WERI-Rb-1 (cell line): ENCODE measurements at regions not wholly inside any gene's neighbourhood (a gene's known extent, or its start where the extent isn't known, plus 50 kb on each side); places are given as distances from the start of the nearest gene placed in this dataset.

Experiments
- DNase-seq: peaks from one replicate; pipeline ENCODE4 v3.0.0-alpha.2; 2020
- H3K27ac ChIP-seq: fragments of 250-450 bp; sonication (Bioruptor Pico); 2 replicates; pipeline ENCODE4 v1.5.1; 2020; ENCODE audit warnings: mild to moderate bottlenecking, moderate library complexity
- H3K27me3 ChIP-seq: fragments of 250-450 bp; sonication (Bioruptor Pico); 2 replicates; pipeline ENCODE4 v1.5.1; 2021; ENCODE audit warnings: mild to moderate bottlenecking, low read depth, moderate library complexity; ENCODE audit not compliant: insufficient read depth, severe bottlenecking
- H3K36me3 ChIP-seq: fragments of 250-450 bp; sonication (Bioruptor Pico); 2 replicates; pipeline ENCODE4 v1.5.1; 2020; ENCODE audit warnings: mild to moderate bottlenecking, moderate library complexity
- H3K4me3 ChIP-seq: 2 replicates; pipeline ENCODE4 v1.5.1; 2011; ENCODE audit warnings: low read depth, mild to moderate bottlenecking, control low read depth, low read length
- H3K9me3 ChIP-seq: fragments of 250-450 bp; sonication (Bioruptor Pico); 2 replicates; pipeline ENCODE4 v1.5.1; 2021; ENCODE audit warnings: mild to moderate bottlenecking, moderate library complexity; ENCODE audit not compliant: severe bottlenecking
- TF ChIP-seq, protein P1 (sequence below): IDR thresholded peaks from 2 replicates; pipeline ENCODE4 v1.5.1; 2011; ENCODE audit warnings: low read depth, mild to moderate bottlenecking, control low read depth, inconsistent platforms, low read length

DNA sequence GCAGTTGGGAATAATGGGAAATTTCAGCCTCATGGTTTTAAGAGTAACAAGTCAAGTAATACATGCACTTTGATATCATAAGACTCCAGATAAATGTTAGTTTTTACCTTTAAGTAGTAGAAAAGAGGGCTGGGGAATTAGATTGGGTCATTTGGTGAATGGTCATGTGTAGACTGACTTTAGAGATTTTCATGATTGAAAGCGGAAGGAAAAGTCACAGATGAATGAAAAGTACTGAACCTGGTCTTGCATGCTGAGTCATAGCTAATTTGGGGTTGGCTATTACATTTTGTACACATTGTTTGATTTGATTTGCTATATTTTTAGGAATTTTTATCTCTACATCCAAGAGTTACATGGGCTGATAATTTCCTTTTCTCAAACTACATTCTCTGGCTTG lies 539.4 kb upstream of the SPHKAP start:
- Histone ChIP-seq H3K27me3 (peaks cover 47% of the 10 kb centered on the region), H3K4me3 (no peak overlapping the region), H3K9me3 (no peaks in the 10 kb centered on the region), H3K36me3 (no peaks in the 10 kb centered on the region), H3K27ac (no peak overlapping the region)
- TF ChIP-seq, protein P1, sequence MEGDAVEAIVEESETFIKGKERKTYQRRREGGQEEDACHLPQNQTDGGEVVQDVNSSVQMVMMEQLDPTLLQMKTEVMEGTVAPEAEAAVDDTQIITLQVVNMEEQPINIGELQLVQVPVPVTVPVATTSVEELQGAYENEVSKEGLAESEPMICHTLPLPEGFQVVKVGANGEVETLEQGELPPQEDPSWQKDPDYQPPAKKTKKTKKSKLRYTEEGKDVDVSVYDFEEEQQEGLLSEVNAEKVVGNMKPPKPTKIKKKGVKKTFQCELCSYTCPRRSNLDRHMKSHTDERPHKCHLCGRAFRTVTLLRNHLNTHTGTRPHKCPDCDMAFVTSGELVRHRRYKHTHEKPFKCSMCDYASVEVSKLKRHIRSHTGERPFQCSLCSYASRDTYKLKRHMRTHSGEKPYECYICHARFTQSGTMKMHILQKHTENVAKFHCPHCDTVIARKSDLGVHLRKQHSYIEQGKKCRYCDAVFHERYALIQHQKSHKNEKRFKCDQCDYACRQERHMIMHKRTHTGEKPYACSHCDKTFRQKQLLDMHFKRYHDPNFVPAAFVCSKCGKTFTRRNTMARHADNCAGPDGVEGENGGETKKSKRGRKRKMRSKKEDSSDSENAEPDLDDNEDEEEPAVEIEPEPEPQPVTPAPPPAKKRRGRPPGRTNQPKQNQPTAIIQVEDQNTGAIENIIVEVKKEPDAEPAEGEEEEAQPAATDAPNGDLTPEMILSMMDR: no peak
- DNase-seq: no peak

DNA sequence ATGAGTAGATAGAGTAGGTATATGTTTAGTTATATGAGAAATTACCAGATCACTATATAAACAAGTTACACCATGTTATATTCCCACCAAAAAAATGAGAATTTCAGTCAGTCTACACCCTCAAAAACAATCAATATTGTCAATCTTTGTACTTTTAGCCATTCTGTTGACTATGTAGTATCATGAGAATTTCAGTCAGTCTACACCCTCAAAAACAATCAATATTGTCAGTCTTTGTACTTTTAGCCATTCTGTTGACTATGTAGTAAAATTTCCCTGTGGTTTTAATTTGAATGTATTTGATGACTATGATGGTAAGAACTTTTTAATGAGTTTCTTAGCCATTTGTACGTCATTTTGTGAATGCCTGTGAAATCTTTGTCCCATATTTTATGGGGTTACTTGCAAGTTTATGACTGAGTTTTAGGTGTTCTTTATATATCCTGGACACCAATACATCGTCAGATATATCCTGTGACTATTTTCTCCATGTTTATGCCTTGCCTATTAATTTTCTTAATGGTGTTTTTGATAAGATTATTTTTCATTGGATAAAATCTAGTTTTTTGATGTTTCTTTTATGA lies 528.4 kb upstream of the SPHKAP start:
- H3K36me3 ChIP-seq: no peaks in the 10 kb centered on the region
- H3K27me3 ChIP-seq: peaks cover 21% of the 10 kb centered on the region
- no peaks in the 10 kb centered on the region for H3K9me3 ChIP-seq
- no peak overlapping the region for H3K4me3 ChIP-seq
- DNase-seq: no peak
- H3K27ac ChIP-seq: no peak overlapping the region
- TF ChIP-seq, protein P1: no peak

DNA sequence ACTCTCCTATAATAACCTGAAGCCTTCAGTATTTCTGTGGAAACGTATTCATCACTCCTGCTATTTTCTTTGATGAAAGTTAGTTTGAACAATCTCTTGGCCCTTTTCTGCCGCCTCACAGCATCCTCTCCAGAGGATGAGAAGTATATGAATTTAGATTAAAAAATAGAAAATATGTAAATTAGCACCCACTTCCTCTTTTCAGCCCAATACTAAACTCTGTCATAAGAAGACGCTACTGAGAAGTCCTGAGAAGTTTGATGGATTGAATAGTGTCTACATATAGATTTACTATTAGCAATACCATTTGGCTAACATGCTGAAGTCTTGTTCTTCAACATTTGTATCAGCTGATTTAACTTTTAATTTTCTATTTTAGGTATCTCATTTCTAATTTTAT lies 526.4 kb upstream of the SPHKAP start:
- peaks cover 24% of the 10 kb centered on the region for H3K27me3 ChIP-seq
- DNase-seq: no peak
- no peaks in the 10 kb centered on the region for H3K36me3 ChIP-seq
- no peak overlapping the region for H3K27ac ChIP-seq
- TF ChIP-seq, protein P1: no peak
- H3K4me3 ChIP-seq: no peak overlapping the region
- H3K9me3 ChIP-seq: no peaks in the 10 kb centered on the region

DNA sequence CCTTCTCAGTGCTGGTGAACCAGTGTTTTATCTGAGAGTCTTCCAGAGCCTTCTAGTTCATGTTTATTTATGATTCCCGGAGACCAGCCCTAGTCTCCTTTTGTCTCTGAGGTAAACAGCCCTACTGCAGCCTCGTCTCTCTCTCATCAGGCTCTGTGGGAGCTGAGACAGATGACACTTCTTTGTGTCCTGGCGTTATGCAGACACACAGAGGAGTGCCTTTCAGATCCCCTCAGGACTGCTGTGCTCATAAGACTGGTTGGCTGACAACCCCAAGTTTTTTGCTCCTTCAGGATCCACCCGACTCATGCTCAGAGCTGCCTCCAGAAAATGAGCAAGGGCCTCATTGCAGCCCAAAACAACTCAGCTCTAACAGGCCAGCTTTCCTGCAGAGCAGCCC lies 523.8 kb upstream of the SPHKAP start:
- H3K4me3 ChIP-seq: no peak overlapping the region
- no peak overlapping the region for H3K27ac ChIP-seq
- no peak for DNase-seq
- no peaks in the 10 kb centered on the region for H3K9me3 ChIP-seq
- H3K36me3 ChIP-seq: no peaks in the 10 kb centered on the region
- peaks cover 32% of the 10 kb centered on the region for H3K27me3 ChIP-seq
- TF ChIP-seq, protein P1: no peak

DNA sequence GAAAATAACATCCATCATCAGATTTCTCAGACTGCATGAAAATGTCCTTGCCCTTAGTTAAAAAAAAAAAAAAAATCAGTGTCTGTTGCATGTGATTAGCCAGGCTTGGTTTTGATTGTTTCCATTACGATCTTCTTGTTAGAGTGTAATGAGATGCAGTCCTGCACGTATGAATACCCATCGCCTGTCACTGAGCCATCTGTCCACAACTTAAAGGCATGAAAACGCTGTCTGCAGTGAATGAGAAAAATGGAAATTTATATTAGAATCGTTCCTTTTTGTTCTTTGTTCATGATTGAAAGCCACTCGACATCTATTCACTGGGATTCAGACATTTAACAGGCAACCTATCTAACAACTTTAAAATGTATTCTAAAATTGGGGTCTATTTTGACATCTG lies 521.7 kb upstream of the SPHKAP start:
- TF ChIP-seq, protein P1: no peak

DNA sequence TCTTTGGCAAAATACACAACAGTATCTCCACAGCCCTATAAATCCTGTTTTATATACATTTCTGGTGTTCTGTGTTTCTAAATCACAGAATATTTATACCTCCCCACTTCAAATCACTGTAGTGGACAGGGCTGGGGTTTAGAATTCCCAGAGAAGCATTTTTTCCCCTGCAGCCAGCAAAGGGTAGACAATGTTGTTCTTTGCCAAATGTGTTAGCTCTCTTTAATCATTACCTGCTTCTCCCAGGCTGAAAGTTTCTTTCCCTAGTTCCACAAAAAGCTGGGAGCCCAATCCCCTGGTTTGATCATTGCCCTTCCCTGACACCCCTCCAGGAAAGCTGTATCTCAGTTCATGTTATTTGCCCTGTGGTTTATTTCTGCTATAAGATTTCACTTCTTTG lies 520.0 kb upstream of the SPHKAP start:
- no peaks in the 10 kb centered on the region for H3K9me3 ChIP-seq
- H3K27ac ChIP-seq: no peak overlapping the region
- H3K36me3 ChIP-seq: no peaks in the 10 kb centered on the region
- H3K4me3 ChIP-seq: no peak overlapping the region
- peaks cover 28% of the 10 kb centered on the region for H3K27me3 ChIP-seq
- DNase-seq: no peak
- TF ChIP-seq, protein P1: no peak

More for the DNA sequence above, 521.7 kb upstream of the SPHKAP start:
- Histone ChIP-seq H3K27ac (no peak overlapping the region), H3K36me3 (no peaks in the 10 kb centered on the region), H3K4me3 (no peak overlapping the region), H3K9me3 (no peaks in the 10 kb centered on the region), H3K27me3 (peaks cover 34% of the 10 kb centered on the region)
- DNase-seq: no peak
